ENCODE measurements at regions not wholly inside any gene's neighbourhood (a gene's known extent, or its start where the extent isn't known, plus 50 kb on each side); places are given as distances from the start of the nearest gene placed in this dataset.

DNA sequence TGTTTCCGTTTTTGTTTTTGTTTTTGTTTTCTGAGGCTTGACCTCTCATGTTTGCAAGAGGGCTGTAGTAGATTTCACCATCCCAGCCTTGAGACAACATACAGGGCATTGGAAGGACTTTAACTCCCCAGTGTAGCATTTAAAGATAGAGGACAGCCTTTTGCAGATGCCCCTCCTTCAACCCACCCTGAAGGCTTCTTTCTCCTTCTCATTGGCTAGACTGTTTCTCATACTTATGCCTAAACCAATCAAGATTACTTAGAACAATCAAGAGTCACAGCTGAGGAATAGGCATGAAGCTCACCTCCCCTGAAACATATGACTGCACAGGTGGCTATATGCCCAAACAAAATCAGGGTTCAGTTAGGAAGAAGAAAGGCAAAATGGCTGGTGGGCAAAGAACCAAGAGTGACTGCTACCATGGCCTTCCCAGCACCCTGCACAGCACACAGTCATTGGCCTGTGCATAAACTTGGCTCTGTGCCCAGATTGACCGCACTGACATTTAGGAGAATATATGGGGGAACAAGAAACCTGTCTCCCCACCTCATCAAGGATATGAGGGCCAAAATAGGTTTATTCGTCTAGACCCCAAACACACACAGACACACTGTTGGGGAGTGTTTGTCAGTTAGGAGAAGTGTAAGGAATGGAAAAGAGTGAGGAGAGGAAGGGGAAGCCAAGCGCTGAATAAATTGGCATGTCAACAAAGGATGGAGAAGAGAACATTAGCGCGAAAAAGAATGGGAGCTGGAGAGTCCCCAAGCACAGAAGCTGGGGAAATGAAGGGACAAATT, 137.3 kb upstream of the RANBP3L start:
- ATAC-seq = no peak
- no peaks in the 10 kb centered on the region for H3K9me3 Mint-ChIP-seq
- no peak overlapping the region for H3K4me3 Mint-ChIP-seq
- peaks cover 11% of the 10 kb centered on the region for H3K4me1 Mint-ChIP-seq
- H3K27ac Mint-ChIP-seq = no peak overlapping the region
- no peak for DNase-seq
- peaks cover 18% of the 10 kb centered on the region for H3K27me3 Mint-ChIP-seq

DNA sequence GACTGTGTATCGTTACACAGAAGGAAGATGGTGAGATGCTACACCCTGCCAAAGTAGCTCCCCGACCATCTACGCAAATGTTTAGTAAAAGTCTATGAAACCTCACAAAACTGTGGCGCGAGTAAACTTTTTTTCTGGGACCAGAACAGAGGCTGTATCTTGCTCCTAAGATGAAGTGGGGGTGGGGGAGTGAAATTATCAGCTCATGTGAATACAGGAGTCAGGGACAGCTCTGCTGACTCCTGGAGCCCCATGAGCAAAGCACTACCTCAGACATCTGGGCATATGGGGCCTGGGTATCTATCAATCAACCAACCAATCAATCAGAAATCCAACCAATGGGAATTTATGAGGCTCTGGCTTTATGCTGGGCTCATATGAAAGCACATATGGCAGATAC, 138.6 kb upstream of the RANBP3L start:
- Mint-ChIP-seq H3K27ac (peak overlapping the region in 1 of 2 donors; percentile 69), H3K4me1 (peaks cover 11% of the 10 kb centered on the region), H3K9me3 (no peaks in the 10 kb centered on the region), H3K4me3 (no peak overlapping the region), H3K27me3 (peaks cover 18% of the 10 kb centered on the region)
- no peak for ATAC-seq
- DNase-seq = no peak

DNA sequence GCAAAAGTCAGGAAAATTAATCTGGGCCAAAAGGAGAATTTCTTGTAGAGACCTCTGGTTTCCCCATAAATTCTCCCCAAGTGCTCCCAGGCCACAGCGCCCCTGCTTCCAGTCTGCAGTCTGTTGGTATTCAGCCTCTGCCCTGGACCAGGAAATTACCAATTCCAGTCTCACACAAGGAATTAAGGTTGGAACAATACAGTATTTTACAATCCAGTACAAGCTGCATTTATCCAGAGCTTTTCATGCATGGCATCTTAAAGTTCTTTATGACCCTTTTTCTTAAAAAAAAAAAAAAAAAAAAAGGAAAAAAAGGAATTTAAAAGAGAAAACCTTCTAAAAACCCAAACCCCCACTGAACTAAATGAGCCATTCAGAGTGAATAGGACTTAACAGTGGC, 139.6 kb upstream of the RANBP3L start:
- H3K27me3 Mint-ChIP-seq = peaks cover 12% of the 10 kb centered on the region

DNA sequence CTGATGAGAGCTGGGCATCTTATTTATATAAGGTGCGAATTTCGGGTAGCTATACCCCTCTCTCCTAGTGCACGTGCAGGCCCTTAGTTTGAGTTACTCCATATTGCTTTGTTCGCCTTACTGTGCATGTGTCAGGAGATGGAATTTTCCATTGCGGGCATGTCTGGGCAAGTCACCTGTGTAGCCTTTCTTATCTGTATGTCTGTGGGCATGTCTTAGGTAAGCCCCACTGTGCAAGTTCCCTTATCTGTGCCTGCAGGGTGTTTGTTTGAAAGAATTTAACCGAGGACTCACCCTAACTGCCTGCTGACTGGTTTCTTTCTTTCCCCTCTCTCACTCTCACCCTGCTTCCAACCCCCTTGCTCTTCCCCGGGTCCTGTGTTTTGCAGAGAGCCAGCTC, 140.7 kb upstream of the RANBP3L start:
- no peak overlapping the region for H3K4me3 Mint-ChIP-seq
- peaks cover 9% of the 10 kb centered on the region for H3K27me3 Mint-ChIP-seq
- H3K4me1 Mint-ChIP-seq = peaks cover 11% of the 10 kb centered on the region
- DNase-seq (no peak), ATAC-seq (peak; percentile 51)
- H3K27ac Mint-ChIP-seq = peak overlapping the region; percentile 86 to 93
- no peaks in the 10 kb centered on the region for H3K9me3 Mint-ChIP-seq

More for the DNA sequence above, 139.6 kb upstream of the RANBP3L start:
- ATAC-seq (no peak), DNase-seq (no peak)
- H3K4me1 Mint-ChIP-seq = peaks cover 11% of the 10 kb centered on the region
- peak overlapping the region in 1 of 2 donors; percentile 64 for H3K27ac Mint-ChIP-seq
- no peaks in the 10 kb centered on the region for H3K9me3 Mint-ChIP-seq
- no peak overlapping the region for H3K4me3 Mint-ChIP-seq

DNA sequence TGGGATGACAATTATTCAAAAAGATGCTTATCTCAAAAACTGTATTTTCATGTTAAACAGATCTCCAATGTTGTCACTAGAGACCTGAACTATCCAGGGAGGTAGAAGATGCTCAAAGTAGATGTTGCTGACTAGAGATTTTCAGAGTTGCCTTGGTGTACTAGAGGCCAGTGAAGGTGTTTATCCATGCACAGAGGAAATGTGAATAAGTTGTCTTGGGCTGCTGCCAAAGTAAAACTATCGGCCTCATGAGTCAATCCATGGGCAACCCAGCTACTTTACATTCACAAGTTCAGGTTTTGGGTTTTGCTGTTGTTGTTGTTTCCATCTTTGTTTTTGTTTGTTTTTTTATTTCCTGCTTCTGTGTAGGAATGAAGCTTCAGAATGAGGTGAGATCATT, 141.1 kb upstream of the RANBP3L start:
- DNase-seq (no peak), ATAC-seq (peak; percentile 19)
- H3K27me3 Mint-ChIP-seq = peaks cover 9% of the 10 kb centered on the region
- H3K4me3 Mint-ChIP-seq = no peak overlapping the region
- H3K27ac Mint-ChIP-seq = peak overlapping the region; percentile 86 to 93
- no peaks in the 10 kb centered on the region for H3K9me3 Mint-ChIP-seq
- peaks cover 11% of the 10 kb centered on the region for H3K4me1 Mint-ChIP-seq

DNA sequence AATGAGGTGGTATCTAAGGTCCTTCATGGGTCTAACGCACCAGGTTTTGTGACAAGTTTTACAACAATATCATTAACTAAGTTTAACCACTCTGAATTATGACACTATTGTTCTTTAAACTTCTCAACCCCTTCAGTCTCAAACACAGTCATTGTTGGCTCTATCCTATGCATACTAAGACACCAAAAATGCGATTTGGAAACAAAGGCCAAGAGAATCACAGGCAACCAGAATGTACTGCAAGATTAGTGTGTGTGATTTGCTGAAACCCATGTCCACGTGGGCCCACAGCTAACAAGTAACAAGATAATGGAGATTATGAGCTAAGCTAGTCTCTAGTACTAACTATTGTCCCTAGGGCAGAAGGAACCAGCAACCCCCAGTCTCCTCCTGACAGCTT, 142.2 kb upstream of the RANBP3L start:
- H3K4me3 Mint-ChIP-seq = no peak overlapping the region
- no peak for ATAC-seq
- H3K4me1 Mint-ChIP-seq = peaks cover 11% of the 10 kb centered on the region
- H3K27me3 Mint-ChIP-seq = peaks cover 7% of the 10 kb centered on the region
- H3K27ac Mint-ChIP-seq = no peak overlapping the region
- no peak for DNase-seq
- H3K9me3 Mint-ChIP-seq = no peaks in the 10 kb centered on the region

DNA sequence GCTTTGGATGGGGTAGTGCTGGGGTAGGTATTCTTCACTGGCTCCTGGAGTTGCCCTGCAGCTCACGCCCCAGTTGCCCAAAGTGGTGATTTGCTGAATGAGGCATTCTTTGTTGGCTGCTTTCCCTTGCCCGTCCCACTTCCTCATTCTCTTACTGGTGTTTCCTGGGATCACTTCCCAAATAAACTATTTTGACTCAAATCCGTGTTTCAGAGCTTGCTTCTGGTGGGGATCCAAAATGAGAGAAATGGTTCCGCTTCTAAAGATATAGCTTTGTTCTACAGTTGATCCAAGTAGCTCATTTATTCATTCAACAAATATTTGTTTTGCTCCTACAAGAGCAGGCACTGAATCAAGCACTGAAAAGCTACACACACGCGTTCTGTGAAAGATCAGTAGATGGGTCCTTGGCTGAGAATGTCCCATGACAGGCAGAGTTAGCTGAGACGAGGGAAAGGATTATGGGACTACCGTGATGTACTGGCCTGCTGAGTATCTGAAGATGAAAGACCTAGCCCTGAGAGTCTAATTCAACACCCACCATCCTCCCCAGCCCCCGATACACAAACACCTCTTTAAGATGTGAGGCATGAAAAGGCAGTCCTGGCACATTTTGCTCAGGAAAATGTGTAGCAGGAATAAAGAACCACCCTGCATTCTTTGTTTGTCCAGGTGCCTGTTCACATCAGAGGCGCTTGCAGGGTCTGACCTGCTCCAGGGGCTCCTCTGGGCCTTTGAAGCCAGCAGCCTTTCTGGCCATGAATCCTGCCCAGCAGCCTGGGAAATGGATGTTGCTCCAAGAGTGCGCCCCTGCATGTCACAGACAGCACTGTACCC, 143.1 kb upstream of the RANBP3L start:
- no peaks in the 10 kb centered on the region for H3K27me3 Mint-ChIP-seq
- no peaks in the 10 kb centered on the region for H3K9me3 Mint-ChIP-seq
- no peak overlapping the region for H3K4me3 Mint-ChIP-seq
- ATAC-seq (no peak), DNase-seq (no peak)
- H3K27ac Mint-ChIP-seq = peak overlapping the region in 1 of 2 donors; percentile 24
- peaks cover 11% of the 10 kb centered on the region for H3K4me1 Mint-ChIP-seq

DNA sequence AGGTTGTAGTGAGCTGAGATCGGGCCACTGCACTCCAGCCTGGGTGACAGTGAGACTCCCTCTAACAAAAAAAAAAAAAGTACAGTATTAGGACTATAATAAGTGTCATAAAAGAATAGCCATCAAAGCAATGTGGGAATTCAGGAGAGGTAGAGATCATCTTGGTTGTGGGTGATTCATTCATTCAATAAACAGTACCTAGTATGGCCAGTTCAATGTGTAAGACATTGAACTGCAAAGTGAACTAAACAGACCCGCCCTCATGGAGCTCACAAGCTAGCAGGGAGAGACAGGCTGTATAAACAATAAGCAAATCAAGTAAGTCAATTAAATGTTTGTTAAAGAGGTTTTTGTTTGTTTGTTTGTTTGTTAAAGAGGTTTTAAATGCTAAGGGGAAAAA, 146.1 kb upstream of the RANBP3L start:
- Mint-ChIP-seq H3K27ac (no peak overlapping the region), H3K27me3 (no peaks in the 10 kb centered on the region), H3K4me1 (peaks cover under 1% of the 10 kb centered on the region), H3K9me3 (no peaks in the 10 kb centered on the region), H3K4me3 (no peak overlapping the region)
- DNase-seq (no peak), ATAC-seq (no peak)

DNA sequence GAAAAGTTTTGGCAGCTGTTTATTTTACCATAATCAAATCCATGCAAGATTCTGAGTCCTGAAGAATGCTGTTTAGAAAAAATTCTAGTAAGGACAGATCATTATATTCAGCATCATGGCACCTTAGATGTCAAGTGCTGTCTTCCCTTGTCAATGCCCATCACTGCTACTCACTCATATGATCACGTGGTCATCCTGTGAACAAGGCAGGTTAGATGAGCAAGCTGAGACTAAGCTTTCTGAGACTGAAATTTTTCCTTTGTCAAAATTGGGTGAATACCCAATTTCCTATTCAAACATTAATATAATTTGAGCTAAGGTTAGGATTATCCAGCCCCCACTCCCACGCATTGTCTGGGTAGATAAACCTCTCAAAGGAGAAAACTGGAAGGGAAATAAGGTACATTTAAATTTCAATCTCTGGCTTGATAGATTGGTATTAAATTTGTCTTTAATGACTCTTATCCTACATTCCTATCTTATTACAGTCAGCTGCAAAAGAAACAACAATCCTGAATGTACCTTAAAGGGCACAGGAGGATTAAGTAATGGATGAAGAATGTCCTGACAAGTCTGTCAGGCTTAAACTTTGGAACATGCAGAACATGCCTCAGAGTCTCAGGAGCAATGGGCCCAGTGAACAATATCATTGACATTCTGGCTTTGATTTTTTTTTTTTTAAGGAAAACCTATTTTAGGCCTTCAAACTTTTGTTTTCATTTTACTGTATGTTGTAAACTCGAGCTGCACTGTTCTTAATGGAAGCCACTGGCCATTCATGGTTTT, 148.7 kb upstream of the RANBP3L start:
- DNase-seq = no peak
- Mint-ChIP-seq H3K27ac (no peak overlapping the region), H3K4me1 (no peaks in the 10 kb centered on the region), H3K27me3 (peaks cover 8% of the 10 kb centered on the region), H3K9me3 (no peaks in the 10 kb centered on the region), H3K4me3 (no peak overlapping the region)
- ATAC-seq = no peak

DNA sequence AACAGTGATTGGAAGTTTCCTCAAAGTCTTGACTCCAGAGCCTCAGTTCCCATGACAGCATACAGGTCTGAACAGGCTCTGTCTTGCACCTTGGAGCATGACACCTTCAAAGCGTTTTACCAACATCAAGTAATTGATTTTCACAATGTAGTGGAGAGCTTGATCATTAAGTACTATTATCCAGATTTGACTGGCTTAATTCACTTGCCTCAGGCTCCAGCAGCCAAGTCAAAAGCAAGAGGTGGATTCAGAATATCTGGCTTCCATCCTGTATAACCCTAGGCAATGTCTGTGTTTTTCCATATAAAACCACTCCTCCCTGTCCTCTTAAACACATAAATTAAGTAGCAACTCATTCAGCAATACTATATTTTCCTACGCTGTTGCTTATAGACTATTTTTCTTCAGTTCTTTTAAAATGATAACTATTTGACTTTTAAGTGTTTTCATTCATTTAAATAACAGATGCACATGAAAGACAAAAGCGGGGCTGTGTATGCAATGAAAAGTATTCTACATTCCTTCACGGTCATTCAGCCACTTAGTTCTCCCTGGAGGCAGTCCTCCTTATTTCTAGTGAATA, 150.8 kb upstream of the RANBP3L start:
- ATAC-seq = no peak
- Mint-ChIP-seq H3K27ac (no peak overlapping the region), H3K27me3 (peaks cover 8% of the 10 kb centered on the region), H3K4me1 (no peaks in the 10 kb centered on the region), H3K4me3 (no peak overlapping the region), H3K9me3 (no peaks in the 10 kb centered on the region)
- DNase-seq = no peak

DNA sequence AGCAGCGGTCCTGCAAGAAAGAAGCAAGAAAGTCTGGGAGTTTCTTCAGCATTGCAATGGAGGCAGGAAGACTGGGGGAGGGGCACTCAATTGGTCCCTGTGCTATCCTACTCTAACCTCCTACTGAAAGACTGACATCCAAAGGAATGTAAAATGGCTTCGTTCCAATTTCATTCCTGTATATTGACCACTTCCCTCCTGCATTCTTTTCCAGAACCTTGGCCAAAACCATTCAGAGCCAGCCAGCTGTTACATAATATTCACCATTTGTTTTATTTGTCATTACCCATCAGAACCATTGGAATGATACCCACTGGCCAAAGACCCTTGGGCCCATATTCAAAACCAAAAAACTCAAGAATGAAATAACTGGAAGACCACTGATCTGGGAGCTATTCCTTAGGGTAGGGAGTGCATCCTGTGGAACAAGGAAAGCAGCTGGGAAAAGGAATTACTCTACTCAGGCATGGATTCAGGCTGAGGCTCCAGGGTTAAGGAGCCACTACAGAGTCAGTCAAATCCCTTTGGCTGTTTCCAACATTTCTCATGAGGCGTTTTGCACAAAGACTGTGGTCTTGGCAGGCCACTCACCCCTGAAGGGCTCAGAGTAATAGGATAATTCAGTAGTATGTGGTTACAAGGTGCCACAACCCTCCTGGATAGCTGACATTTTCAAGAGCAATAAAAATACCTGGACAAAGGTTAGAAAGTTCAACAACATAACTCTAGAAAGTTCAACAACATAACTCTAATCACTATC, 148.7 kb upstream of the SLC1A3 start:
- H3K4me3 Mint-ChIP-seq = no peak overlapping the region
- no peak for DNase-seq
- no peak for ATAC-seq

DNA sequence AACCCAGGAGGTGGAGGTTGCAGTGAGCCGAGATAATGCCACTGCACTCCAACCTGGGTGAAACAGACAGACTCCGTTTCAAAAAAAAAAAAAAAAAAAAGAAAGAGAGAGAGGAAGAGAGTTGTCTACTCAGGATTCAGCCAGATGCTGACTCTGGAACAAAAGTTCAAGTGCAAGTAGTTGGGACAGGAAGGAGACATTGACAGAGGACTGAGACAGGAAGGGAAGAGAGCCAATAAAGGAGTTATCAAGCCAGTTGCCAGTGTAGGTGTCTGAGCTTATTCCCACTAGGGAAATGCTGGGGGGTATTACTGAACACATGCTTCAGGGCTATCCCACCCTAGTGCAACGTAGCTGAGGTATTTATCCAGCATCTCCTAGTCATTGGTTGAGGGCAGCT, 147.7 kb upstream of the SLC1A3 start:
- Mint-ChIP-seq H3K27me3 (peaks cover 8% of the 10 kb centered on the region), H3K4me3 (no peak overlapping the region), H3K9me3 (no peaks in the 10 kb centered on the region), H3K27ac (no peak overlapping the region), H3K4me1 (no peaks in the 10 kb centered on the region)
- DNase-seq = no peak
- no peak for ATAC-seq

More for the DNA sequence above, 148.7 kb upstream of the SLC1A3 start:
- peaks cover 8% of the 10 kb centered on the region for H3K27me3 Mint-ChIP-seq
- H3K27ac Mint-ChIP-seq = no peak overlapping the region
- no peaks in the 10 kb centered on the region for H3K9me3 Mint-ChIP-seq
- H3K4me1 Mint-ChIP-seq = no peaks in the 10 kb centered on the region

DNA sequence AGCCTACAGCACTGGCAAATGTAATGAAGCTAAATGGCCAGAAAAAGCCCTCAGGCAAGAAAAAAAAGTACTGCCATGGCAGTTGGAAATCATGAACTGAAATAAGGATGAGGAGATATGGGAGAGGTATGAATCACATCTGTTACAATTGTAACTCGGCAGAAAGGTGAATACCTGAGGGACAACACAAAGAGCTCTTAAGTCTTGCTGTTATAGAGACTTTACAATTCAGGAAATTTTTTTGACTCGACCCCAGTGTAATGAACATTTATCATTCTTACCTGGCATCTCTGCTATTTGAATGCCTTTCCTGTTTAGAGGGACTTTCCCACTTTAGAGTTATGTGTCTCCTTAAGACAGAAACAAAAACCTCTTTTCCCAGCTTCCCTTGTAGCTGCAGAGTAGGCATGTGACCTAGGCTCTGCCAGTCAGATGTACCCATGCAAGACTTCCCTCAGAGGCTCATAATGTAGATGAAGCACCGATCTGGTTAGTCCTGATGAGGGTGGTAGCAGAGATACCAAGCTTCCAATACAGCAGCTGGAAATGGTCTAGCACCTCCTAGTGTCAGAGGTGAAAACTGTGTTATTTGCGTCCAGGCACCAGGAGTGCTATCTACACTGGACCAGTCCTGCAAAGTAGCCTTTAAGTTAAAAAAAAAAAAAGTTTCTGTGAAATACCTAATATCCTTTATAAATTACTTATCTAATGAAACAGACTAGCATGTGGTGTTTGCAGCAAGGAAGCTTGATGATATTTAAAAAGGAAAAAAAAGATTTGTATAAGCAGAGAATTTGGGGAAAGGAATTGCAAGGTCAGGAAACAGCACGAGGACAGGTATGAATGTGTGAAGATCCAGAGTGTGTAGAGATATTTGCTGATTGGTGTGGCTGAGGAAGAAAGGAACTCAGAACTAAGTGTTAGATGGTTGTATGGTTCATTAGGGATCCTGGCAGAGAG, 146.9 kb upstream of the SLC1A3 start:
- ATAC-seq (peak; percentile 54), DNase-seq (no peak)
- Mint-ChIP-seq H3K9me3 (no peaks in the 10 kb centered on the region), H3K27ac (no peak overlapping the region), H3K4me1 (no peaks in the 10 kb centered on the region), H3K27me3 (peaks cover 8% of the 10 kb centered on the region), H3K4me3 (no peak overlapping the region)

Data from stimulated activated naive CD8-positive, alpha-beta T cell treated with anti-CD3 and anti-CD28 coated beads, Interleukin-15, amount 100 ng/mL, for 72 hours (primary cell).